ENCODE measurements at regions not wholly inside any gene's neighbourhood (a gene's known extent, or its start where the extent isn't known, plus 50 kb on each side); places are given as distances from the start of the nearest gene placed in this dataset.

- TF ChIP-seq POLR2AphosphoS5 (IDR thresholded peaks at IDR 0.05; ENCODE audit: borderline replicate concordance, low read depth, low read length) (no peak), EZH2 (IDR thresholded peaks at IDR 0.05) (no peak), FOXP2 (optimal IDR thresholded peaks at IDR 0.05; ENCODE audit: control extremely low read depth, extremely low read length, insufficient read depth) (no peak)
Measured at GRCh38 chr10:90451283-90451682, 406.6 kb downstream of the HTR7 start.
